NCI-H1105 treated with DMSO at 0.1 percent for 48 hours (cell line): ENCODE measurements at regions not wholly inside any gene's neighbourhood (a gene's known extent, or its start where the extent isn't known, plus 50 kb on each side); places are given as distances from the start of the nearest gene placed in this dataset.

Experiments used
- DNase-seq: peaks from one replicate; lab custom pipeline; 2025; lab: John Stamatoyannopoulos, UW

DNA sequence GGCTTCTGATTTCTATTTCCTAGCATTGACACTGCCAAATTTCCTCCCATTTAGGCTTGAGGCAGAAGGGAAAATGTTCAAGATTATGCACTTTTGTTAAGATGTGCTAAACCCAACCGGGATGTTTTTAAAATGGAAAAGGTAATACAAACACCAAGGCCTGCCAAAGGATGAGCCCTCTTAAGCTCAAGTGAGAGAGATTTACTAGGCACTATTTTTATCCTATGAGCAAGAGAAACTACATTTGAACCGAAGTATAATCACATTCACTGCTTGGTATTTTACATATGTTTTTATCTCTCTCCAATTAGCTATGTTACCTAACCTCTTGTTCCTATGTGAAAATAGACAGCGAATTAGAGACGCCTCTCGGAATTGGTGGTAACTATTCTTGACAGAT, 295.8 kb downstream of the GABRB3 start:
- no peak for DNase-seq

DNA sequence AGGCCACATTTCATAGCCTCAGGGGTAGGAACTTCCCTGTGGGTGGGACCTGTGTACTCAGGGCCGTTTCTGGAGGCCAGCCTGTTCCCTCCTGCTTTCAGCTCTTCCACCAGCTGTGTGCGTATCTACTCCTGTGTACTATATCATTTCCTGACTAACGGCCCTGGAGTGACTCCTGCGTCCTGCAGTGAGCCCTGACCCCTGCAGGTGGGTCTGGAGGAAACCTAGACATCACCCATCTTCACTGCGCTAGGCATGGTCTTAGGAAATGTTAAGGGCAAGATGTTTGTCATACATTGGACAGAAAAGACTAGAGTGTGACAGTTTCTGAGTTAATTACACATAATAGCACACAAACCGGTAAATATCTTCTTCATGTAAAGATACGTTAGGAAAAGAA, 297.3 kb downstream of the GABRB3 start:
- no peak for DNase-seq

DNA sequence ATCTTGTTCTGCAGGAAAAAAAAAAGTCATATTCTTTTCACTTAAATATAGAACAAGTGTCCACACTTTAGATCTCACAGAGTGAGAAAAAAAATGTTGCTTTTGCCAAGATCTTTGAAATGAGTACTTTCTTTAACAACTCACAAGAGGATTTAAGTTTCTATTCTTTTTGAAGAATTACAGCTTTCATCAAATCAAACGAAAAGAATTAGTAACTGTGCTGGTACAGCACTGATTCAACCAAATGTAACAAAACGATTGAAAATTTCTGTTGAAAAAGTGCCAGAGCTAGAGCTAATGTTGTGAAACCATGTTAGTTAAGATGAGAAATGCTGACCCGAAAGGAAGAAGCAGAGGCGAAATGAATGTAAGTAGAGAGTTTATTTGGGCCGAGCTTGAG, 300.2 kb downstream of the GABRB3 start:
- DNase-seq: no peak

DNA sequence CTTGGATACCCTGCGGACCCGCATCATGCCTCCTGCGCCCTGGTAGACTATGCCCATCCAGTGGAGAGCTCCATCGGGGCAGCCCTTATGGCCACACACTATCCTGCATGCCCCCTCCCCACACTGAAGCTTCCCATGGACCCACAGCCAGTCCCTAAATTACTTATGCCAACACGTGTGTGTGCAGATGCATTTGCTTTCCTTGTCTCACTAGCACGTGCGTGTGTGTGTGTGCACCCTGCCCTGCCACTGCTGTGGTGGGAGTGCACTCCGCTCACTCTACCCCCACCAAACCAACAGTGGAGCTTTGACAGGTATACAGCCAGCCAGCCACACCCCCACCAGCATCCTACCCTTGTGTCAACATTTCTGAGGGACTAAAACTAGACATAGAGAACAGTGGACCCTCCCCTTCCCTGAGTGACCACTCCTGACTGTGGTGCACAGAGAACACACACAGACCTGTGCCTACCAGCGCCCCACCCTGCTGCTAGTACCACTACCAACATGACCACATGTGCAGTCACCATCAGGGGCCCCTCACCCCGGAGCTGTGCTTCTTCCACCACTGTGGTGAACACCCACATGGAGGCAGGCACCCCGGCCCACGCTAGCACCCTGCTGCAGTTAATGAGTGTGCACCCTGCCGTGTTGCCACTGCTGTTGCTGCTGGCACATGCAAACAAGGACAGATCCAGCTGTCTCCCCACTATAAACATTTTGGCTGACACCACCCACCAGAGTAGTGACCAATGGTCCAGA, 310.8 kb downstream of the GABRB3 start:
- no peak for DNase-seq

DNA sequence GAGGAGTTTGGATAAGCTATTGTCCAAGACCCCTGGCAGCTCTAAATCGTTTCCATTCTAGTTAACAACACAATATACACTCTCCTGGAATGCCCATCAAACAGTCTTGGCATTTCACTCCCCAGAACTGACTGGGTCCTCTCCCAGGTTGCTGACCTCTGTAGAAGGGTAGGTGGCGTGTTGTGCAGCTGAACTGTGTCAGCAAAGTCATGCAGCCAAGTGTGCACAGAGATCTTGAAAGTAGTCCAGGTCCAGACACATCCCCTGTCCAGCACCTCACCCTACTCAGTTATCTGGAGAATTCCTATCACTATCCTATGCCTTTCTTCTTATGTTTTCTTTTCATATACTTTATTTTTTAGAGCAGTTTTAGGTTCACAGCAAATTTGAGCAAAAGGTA, 312.7 kb downstream of the GABRB3 start:
- DNase-seq: no peak

DNA sequence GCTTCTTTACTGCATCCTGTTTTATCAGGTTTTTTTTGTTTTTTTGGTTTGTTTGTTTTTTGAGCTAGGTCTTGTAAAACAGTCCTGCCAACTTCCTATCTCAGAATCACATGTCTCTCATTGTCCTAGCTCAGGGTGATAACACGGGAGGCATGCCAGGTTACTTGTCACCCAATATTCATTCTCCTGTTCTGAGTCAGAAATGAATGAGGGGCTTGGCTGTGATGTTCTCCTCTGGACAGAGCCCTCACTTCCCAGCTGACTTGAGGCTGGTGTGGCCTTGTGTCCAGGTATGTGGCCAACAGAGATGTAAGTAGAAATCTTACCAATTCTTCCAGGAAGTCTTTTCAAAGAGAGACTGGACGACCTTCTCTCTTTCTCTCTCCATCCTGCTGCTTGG, 317.0 kb downstream of the GABRB3 start:
- DNase-seq: no peak

DNA sequence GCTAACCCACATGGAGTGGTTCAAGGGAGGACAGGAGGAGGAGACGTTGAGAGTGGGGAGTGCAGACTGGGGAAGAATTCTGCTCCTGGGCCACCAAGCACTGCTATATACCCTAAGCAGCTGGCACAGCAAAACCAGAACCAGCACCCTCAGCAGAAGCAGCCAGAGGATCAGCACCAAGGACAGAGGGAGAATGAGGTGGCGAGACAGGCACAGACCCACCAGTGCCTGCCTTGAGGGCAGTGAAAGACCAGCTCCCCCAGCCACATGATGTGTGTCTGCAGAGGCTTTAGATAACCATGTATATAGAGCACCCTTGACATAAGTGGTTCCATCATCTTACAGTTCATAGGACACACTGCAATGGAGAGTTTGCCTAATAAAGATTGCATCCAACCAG, 319.0 kb downstream of the GABRB3 start:
- DNase-seq: no peak

DNA sequence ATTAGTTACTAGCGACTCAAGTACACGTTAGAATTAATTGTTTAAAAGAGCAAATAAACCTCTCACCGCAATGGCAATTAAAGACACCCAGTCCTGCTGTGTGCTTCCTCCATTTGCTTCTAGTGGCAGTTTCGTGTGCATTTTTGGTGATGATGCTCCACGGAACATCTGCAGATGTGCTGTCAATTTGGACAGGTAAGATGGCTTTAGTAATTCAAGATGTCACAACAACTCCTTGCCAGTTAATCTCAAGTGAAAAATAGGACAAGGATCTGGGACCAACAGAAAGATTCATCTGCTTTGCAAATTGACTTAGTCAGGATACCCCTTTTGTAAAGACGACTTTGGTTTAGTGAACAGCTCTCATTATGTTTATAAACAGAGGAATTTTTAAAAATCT, 320.9 kb downstream of the GABRB3 start:
- DNase-seq: no peak

DNA sequence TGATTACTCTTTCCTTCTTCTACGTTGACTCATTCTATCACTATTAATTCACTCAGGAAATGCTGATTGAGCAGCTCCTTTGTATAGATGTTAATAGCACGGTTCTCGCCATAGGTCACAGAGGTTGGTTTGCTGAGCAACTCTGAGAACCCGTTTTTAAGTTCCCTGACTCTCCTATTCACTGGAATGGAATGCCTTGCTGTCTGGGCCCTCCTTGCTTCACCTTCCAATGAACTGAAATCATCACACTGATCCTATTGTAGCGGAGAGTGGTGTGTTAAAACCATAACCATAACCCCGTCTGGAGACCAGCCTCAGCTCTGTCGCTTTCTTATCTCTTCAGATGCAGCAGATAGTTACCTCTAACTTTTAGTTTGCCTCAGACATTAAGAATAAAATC, 323.6 kb downstream of the GABRB3 start:
- DNase-seq: no peak

DNA sequence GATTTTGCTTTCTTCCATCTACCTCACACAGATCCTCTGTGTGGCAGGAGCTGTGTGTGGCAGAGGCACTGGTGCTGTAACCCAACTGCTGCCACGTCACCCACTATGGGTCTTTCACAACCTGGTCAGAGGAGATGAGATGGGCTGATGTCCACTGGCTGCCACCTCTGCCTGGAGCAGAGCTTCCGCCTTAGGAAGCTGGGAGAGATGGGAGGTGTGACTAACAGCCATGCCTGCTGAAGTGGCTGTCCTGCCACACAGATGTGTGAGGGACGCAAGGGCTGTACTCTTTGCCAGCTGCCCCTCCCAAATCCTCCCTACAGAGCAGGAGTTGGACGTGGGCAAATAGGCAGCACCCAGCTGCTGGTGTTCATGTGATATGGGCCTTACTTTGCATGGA, 329.5 kb downstream of the GABRB3 start:
- no peak for DNase-seq

DNA sequence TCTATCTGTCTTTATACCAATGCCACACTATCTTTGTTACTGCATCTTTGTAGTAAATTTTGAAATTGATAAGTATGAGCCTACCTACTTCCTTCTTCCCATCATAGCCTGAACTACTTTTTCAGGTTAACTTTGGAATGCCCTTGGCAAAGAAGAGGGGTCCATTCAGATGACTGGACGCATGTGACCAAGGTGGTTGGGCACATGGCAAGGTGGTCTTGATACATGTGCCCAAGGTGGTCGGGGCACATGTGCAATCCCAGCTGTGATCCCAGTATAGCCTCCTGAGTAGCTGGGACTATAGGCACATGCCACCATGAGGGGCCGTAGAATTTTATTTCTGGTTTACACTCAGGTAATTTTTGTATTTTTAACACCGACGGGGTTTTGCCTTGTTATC, 330.2 kb downstream of the GABRB3 start:
- DNase-seq: no peak

DNA sequence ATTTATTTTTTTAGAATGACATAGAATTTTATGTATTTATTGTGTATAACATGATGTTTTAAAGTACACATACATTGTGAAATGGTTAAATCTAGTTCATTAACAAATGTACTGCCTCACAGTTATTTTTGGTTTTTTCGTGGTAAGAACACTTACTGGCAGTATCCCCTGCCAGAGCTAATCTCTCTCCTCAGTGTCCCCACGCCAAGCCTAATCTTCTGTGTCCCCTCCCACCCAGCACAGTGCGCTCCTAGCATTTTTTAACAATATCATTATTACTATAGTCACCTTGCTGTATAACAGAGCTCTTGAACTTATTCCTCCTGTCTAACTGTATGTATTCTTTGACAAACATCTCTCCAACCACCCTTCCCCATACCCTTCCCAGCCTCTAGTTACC, 333.2 kb downstream of the GABRB3 start:
- no peak for DNase-seq

DNA sequence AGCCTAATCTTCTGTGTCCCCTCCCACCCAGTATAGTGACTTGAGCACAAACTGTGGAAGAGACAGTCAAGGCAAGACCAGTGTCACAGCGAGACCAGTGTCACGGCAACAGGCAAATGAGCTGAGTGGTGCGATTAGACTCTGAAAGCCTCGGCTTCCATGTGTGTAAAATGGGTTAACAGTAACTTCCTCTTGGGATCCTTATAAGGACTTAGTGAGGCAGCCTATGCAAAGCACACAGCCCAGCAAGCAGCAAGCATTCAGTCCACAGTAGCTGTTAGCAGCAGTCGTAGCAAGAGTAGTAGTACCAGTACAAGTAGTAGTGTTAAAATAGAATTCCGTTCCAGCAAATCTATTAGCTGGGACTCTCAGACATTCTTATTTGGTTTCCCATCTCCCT, 334.1 kb downstream of the GABRB3 start:
- DNase-seq: no peak

DNA sequence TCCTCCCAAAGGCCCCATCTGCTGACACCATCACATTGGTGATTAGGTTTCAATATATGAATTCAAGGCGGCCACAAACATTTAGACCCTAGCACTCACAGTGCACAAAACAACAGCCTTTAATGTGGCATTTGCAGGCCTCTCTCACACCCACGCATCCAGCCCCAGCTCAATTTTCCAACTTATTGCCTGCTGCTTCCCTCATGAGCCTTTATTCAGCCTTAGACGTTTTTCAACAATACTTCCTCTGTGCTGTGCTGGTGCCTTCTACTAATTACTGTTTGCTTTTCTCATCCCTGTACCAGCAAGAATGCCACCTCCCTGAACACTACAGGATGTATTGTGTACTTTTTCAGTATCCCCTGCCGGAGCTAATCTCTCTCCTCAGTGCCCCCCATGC, 334.6 kb downstream of the GABRB3 start:
- no peak for DNase-seq

DNA sequence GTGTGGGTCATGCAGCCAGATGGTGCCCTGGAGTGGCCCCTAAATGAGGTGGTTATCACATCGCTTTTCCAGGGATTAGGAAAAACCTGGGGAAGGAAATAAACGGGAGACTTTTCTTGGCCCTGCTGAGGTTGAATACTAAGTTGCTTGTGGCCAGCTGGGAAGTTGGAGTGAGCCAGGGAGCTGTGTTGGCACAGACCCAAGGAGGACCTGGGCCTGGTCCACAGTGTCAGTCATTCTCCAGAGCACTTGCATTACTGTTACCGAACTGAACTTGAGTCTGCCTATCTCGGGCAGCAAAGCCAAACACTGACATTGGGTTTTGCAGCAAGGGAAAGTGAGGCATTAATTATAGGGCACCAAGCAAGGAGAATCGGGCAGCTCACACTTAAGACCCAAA, 339.0 kb downstream of the GABRB3 start:
- DNase-seq: no peak

DNA sequence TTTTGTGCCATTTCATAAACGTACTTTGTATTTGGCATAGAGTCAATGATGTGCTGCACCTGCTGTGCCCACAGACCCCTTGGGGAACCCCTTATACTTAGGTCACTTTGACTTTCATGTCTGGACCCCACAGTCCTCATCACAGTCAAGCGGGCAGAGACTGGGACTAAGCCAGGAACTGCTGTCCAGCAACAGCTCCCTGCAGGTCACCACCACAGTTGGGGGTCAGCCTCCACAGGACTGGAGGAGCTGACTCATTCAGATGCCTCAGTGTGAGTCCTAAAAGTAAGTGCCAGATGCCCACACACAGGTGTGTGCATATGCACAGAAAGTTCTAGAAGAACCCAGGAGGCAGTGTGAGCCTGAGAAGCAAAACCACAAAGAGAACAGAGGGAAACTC, 339.8 kb downstream of the GABRB3 start:
- no peak for DNase-seq

DNA sequence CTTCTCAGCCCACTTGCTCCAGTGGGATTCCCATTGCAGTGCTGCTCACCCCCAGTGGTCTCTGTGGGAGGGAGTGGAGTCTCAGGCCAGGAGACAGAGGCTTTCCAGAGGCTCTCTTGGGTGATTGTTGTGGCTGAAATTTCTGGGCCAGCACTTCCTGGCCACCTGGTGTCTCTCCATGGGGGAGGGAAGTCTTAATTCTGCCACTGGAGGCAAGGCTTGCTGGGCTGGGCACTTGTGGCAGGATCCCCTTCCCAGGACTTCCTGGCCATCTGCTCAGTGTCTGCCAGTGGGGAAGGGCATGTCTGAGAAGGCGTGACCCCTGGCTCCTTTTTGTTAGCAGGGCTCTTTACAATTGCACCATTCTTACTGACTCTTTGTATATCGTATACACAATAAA, 351.8 kb downstream of the GABRB3 start:
- DNase-seq: no peak

DNA sequence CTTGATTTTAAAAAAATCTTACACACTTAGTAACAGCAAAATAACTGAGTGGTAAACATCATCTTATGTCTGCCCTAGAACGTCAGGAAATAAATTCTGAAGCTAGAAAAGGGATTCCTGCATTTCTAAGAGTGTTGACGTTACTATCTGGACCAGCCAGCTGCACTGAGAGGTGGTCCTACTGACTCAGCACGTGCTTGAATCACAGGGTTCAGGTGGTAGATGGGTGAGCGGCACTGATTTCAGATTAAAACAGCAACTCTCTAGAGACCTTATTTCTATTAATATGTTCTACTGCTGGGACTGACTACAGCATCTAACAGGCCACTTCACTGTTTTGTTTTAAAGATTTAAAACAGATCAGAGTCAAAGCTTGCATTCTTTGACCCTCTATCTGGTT, 377.2 kb downstream of the GABRB3 start:
- DNase-seq: no peak

DNA sequence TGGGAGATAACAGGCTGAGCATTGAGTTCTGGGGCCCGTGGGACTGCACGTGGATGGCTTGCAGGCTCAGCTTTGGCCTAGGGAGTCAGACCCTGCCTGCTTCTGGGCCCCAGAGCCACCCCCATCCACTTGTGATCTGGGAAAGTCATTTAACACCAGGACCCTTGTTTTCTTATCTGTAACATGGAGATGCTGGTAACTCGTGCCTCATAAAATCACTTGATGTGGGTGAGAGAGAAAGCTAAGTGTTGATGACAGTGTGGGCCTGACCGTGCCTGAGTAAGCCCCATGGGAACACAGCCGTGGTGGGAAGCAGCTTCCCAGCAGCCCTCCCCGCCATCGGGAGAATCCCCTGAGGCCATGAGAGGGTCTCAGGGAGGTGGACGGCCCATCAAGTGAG, 378.1 kb downstream of the GABRB3 start:
- DNase-seq: no peak

DNA sequence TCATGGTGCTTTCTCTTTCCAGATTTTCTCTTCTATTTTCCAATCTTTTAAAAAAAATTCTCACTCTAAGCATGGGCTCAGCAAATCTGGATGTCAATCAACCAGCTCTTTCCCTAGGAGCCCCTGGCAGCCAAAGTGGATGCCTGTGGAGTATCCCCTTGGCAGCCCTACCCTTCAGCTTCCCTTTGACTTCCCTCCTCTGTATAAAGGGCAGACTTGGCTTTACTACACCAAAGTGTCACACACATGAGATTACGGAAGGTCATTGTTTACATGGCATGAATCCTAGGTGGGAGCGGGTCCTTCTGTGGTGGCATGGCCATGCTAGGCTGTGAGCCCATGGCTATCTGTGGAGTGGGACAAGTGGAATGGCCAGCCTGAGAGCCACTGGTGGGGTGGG, 379.9 kb downstream of the GABRB3 start:
- no peak for DNase-seq

DNA sequence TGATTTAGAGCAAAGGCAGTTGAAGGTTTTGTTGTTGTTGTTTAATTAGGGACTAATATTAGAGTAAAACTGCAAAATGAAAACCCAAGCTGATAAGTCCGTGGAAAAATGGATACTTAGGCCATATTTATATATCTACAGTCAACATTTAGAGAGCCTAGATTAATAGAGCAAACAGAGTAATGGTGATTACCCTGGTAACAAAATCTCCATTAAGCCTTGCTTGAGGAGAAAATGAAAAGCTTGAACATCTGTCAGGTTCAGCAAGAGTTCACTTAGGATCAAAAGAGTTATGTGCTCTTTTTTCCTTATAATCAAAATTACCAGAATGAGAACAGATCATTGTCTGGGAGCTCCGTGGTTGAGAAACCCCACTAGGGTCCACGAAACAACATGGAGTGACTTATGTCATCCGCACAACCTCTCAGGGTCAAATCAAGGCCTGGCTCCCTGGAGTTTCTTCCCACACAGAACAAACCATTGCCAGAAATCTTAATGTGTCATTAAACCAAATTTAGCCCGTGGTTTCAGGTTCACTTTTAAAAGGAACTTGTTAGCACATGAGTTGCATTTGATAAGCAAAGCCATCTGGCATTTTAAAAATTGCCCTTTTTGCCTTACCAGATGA, 381.2 kb downstream of the GABRB3 start:
- no peak for DNase-seq

DNA sequence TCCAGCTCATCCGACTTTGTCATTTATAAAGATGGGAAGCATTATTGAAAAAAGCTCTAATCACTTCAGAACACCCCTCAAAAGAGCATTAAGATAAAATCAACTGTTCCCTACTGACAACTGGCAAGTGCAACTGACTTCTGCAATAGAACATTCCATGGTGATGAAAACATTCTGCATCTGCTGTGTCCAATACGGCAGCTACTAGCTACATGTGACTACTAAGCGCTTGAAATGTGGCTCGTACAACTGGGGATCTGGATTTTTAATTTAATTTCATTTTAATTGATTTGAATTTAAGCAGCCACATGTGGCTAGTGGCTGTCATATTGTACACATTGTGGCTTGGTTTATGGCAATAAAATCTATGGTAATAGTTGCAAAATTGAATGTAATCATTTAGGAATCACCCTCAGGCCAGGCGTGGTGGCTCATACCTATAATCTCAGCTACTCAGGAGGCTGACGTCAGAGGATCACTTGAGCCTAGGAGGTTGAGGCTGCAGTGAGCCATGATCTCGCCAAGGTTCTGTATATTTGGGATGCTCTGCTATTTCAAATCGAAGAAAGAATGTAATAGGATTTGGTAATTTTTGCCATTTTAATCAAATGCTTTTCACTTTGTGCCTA, 390.3 kb downstream of the GABRB3 start:
- DNase-seq: no peak

DNA sequence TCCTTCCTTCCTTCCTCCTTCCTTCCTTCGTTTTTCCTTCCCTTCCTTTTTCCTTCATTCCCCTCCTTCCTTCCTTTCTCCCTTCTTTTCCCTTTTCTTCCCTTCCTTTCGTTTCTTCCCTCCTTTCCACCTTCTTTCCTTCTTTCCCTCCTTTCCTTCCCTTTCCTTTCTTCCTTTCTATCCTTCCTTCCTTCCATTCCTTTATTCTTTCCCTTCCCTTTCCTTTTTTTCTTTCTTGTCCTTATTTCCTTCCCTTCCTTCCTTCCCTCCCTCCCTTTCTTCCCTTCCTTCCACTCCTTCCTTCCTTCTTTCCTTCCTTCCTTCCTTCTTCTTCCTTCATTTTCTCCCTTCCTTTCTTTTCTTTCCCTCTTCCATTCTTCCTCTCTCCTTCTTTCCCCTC, 394.6 kb downstream of the GABRB3 start:
- no peak for DNase-seq

DNA sequence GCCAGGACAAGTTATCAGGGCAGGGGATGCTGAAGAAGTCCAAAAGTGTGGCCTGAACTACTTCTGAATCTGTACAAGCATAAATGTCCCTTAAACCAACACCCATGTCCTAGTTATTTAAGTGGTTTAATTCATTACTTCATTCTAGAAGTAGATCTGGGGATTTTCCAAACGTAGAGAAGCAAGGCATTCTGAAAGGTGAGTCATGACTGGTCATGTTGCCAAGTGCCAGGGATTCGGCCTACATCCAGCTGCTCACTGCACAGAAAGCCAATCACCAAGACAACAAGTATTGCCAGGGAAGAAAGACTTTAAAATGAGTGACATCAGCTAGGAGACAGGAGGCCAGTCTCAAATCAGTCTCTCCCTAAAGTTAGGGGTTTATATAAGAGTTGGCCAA, 396.6 kb downstream of the GABRB3 start:
- no peak for DNase-seq
